Activated CD8-positive, alpha-beta memory T cell treated with anti-CD3 and anti-CD28 coated beads for 4 hours (primary cell): ENCODE measurements at regions not wholly inside any gene's neighbourhood (a gene's known extent, or its start where the extent isn't known, plus 50 kb on each side); places are given as distances from the start of the nearest gene placed in this dataset.

ENCODE experiments used
- DNase-seq, 2 donors: peaks; one replicate each; pipeline ENCODE4 v3.0.0-alpha.2; 2020; ENCODE audit warnings: low read depth in 2 of 2

DNA sequence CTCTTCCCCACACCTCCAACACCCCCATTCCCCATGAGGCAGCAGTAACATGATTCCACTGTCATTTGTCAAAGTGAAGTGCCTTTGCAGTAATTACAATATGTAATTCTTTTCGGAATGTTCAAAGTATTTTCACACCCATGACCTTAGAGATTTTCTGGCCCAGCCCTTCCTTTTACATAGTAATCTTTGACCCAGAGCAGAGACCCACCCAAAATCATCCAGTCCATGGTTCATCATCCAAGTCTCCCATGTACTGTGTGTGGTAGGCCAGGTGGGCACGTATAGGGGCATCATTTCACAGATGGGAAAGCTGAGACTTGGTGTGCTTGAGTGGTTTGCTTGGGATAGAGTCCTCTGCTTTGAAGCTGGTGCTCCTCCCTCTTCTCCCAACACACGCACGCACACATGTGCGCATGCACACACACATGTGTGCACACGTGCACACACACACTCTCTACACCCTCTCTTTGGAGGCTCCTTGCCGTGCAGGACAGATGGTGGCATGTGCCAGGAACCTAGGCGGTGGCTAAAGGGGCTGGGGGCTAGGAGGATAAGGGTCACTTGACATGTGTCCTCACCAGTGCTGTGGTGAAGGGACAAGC lies 284.7 kb upstream of the ROPN1 start:
- DNase-seq = no peak

DNA sequence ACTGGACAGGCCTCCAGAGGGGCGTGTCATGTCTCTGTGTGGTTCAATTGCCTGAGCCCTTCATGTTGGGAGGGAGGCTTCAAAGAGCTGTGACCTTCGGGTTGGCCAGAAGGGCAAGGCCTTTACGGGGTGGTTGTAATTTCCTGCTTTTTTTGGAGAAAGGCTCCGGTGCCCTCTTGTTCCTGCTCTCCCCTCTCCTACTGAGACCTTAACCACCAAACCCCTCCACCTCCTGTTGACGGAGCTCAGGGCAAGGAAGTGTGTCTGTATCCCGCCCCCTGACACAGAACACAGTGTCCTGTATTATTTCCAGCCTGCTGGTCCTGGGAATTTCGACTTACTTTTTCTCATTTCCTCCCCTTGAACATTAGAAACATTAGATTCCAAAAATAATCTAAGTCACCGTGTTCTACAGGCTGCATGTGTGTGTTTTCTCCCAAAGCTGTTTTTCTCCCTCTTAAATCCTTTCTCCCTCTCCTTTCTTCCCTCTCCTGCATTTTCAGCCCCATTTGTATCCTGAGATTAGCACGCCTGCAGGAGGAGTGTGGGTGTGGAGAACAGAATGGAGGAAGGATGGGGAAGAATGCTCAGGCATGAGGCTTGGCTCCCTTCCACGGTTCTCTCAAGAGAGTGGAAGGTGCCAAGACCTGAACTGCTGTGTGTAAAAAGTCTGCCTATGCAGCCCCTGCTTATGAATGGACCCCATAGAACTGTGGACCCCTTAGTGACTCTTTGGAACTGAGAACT lies 285.4 kb upstream of the ROPN1 start:
- DNase-seq = no peak

- no peak for DNase-seq
Measured at GRCh38 chr3:124281453-124282316, 289.8 kb upstream of the ROPN1 start.

GRCh38 chr3:124282751-124283651 lies 291.1 kb upstream of the ROPN1 start:
- DNase-seq = no peak

- no peak for DNase-seq
Measured at GRCh38 chr3:124283652-124284023, 291.7 kb upstream of the ROPN1 start.

DNA sequence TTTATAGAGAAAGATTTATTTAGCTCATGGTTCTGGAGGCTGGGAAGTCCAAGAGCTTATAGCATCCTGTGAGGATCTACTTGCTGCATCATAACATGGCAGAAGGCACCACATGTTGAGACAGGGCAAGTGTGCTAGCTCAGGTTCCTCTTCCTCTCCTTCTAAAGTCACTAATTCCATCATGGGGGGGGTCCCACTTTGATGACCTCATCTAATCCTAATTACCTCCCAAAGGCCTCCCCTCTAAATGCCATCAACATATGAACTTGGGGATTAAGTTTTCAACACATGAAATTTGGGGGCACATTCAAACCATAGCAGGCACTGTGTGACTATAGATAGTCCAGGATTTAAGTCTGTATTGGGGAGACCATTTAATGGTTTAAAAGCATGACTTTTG lies 297.1 kb upstream of the ROPN1 start:
- no peak for DNase-seq

- no peak for DNase-seq
Measured at GRCh38 chr3:124291008-124291407, 299.1 kb upstream of the ROPN1 start.

GRCh38 chr3:124292329-124292728 lies 300.4 kb upstream of the ROPN1 start:
- DNase-seq = no peak

GRCh38 chr3:124293584-124293983 lies 301.7 kb upstream of the ROPN1 start:
- DNase-seq = no peak

GRCh38 chr3:124295362-124295761 lies 303.4 kb upstream of the ROPN1 start:
- no peak for DNase-seq

- DNase-seq = no peak
Measured at GRCh38 chr3:124296406-124296805, 304.5 kb upstream of the ROPN1 start.

GRCh38 chr3:124297062-124297980 lies 305.4 kb upstream of the ROPN1 start:
- DNase-seq = no peak

DNA sequence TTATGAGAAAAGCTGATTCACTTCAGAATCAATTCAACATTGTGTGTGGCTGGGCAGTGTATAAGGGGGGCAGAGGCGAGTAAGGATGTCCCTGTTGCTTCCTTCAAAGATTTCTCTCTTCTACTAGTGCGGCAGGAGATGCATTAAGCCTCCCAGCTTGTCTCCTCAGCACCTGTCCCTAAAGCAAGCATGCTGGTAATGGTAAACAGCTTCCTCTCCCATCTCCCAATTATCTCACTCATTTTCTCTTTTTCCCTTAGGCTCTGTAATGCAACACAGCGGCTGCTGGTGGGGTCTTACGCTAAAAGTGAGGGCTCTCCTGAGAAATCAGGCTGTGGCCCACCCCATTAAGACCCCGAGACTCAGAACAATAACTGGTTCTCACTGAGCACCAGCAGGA lies 306.4 kb upstream of the ROPN1 start:
- DNase-seq = no peak

DNA sequence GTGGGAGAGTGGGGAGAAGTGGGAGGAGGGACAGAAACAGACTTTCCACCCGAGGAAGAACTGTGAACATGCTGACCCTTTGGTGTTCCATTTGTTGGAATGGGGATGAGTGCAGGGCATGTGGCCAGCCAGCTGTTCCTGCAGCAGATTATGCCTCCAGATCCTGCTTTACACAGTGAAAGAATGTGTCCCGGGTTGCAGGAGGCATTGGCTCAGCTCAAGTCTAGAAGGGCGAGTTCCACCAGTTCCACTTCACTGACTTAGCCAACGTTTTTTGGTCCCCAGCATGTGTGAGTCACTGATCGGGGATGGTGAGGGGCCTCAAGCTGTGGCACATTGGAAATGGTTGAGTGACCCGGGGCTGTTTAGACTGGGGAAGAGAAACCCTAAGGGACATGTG lies 307.0 kb upstream of the ROPN1 start:
- DNase-seq = no peak

- DNase-seq = no peak
Measured at GRCh38 chr3:124299831-124300230, 307.9 kb upstream of the ROPN1 start.

GRCh38 chr3:124300416-124300815 lies 308.5 kb upstream of the ROPN1 start:
- no peak for DNase-seq

DNA sequence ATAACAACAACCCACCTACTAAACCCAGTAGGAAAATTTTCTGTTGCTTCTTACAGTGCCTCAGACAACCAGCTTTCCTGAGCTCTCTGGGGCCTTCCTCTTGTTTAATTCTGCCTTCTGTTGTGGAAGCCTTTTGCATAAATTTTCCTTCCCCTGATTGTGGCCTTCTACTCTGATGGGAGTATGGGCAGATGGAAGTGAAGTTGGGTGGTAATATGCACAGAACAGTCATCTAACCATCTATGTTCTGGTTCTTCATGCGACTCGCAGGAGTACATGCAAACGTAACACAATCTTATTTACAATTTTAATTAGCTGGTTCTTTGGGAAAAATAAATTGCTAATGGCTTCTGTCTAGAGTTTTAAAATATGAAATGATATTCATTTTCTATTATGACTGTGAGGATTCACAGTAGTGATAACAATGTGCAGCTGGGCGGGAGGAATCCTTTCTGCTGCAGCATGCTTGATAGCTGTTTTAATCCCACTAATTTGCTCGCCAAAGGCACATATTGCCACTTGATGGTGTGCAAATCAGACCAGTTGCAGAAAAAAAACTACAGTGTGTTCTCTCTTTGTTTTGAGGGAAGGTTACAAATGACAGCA lies 311.5 kb upstream of the ROPN1 start:
- DNase-seq = no peak

GRCh38 chr3:124306665-124307064 lies 314.7 kb upstream of the ROPN1 start:
- no peak for DNase-seq

DNA sequence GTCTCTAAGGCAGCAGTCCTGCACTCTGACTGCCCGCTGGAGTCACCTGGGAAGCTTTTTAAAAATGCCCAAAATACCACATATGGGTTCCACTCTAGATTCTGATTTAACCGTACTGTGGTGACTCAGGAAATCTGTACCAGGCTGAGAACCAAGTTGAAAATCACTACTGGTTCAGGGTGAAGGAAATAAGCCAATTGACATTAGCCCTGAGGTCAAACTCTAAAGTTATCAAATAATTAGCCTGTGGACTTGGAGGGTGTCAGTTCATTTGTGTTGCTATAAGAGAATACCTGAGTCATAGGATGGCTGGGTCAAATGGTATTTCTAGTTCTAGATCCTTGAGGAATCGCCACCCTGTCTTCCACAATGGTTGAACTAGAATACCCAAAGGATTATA lies 321.7 kb upstream of the ROPN1 start:
- DNase-seq = no peak
